ENCODE measurements at regions not wholly inside any gene's neighbourhood (a gene's known extent, or its start where the extent isn't known, plus 50 kb on each side); places are given as distances from the start of the nearest gene placed in this dataset.

- no peak for TF ChIP-seq CTCF (tag by site-specific recombination; IDR thresholded peaks at IDR 0.05)
- TF ChIP-seq OSR2 (tag by site-specific recombination; IDR thresholded peaks at IDR 0.05), result no peak
- no peak for TF ChIP-seq ATF2 (tag by site-specific recombination; IDR thresholded peaks at IDR 0.05; ENCODE audit: low read depth)
- TF ChIP-seq ZNF776 (tag by site-specific recombination; IDR thresholded peaks at IDR 0.05; ENCODE audit: borderline replicate concordance), result no peak
- TF ChIP-seq ZNF426 (tag by site-specific recombination; IDR thresholded peaks at IDR 0.05), result no peak
Measured at GRCh38 chr4:30314001-30314400, 406.2 kb upstream of the PCDH7 start.
